GM19324 (cell line): ENCODE measurements at regions not wholly inside any gene's neighbourhood (a gene's known extent, or its start where the extent isn't known, plus 50 kb on each side); places are given as distances from the start of the nearest gene placed in this dataset.

Source experiments
- ATAC-seq: cut with Tn5 transposase; IDR thresholded peaks from one replicate; pipeline ENCODE4 v1.9.1; 2021; ENCODE audit warnings: mild to moderate bottlenecking, moderate library complexity; ENCODE audit not compliant: unreplicated experiment, low FRiP score

DNA sequence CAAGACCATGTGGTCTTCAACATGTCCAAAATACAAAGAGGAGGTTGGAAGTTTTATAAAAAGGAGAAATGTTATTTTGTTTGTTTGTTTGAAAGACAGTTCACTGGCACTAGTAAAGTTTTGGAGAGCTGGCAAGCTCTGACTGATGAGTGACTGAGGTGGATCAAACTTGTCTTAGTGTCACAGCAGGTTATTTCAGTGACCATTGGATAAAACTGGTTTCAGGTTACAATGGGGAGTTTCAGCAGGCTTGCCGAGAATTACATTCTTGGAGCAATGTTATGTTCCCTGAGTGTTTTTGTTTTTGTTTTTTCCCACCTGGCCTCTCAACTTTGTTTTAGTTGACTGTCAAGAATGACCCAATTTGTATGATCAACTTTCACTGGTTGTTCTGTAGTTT, 414.5 kb upstream of the ARHGEF26 start:
- ATAC-seq: no peak

DNA sequence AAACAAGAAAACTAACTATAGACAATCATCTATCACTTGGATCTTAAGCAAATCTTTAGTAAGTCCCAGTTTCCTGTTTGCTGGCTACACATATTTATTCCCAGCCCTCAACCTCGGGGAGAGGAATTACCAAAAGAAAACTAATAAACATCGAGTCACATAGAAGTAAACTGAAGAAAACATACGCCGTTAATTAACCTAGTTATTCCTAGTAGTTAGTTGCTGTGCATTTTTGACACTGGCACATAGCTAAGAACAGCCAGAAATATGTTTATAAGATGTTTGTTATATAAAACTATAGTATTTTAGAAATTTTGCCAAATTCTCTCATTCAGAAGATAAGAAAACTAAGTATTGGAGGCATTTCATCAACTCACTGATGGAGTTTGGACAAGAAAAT, 407.2 kb upstream of the ARHGEF26 start:
- no peak for ATAC-seq

DNA sequence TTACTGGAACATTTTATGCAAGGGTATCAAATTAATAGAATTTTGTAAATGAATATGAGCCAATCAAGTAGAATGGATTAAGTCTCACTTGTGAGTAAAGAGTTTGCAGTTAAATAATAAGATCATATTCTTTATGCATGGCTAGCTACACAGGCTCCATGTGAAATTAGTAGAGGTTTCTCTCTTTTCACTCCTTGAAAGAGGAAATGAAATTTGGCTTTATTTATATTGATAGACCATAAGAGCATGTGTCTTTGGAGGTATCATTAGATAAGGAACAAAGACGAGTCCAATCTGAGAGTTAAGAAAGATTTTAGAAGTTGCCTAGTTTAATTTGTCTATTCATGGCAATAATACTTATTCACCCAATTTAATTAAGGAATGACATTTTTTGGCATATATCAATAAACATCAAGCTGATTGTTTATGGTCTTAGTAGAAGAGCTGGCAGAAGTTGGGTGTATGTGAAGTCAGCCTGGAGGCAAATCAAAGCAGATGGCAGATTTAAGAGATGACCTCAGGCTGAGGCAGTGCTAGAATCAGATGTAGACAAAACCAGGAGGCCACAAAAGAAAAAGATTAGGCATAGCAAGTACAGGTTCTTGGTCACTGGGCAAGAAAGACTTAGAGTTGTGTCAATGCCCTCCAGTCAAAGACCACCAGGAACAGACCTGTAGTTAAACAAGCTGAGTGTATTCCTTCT, 406.5 kb upstream of the ARHGEF26 start:
- ATAC-seq: no peak

DNA sequence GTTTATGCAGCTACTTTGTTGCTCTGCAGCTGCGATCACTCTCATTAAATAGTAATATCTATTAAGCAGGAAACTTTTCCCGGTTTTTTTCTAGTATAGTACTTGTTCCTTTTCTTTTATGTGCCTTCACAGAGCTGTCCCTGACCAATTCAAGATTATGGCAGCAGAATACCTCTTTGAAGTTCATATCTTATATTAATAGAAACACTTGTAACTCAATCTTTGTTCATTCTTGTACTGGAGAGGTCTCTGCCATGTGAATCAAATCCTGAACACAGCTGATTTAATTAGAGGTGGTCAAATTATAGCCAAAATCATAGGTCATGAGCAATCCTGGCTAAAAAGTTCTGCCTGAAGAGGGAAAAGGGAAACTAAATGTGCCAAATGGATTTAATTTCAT, 399.0 kb upstream of the ARHGEF26 start:
- ATAC-seq: no peak

DNA sequence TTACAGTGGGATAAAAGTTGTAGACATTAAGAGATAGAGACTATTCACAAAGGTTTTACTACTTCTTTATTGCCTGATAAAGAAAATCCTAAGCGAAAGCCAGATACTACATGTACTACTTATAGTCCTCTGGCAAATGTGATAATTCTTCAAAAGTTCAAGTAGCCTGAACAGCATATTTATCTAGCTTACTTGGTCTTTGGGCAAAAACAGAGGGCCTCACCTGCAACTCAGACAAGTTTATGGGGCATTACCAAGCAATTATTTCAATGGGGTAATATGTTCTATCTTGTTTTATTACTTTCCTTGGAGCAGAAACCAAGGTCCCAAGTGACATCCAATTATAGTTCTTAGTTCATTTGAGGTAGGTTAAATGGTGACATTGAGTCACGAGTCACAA, 390.1 kb upstream of the ARHGEF26 start:
- ATAC-seq: no peak

DNA sequence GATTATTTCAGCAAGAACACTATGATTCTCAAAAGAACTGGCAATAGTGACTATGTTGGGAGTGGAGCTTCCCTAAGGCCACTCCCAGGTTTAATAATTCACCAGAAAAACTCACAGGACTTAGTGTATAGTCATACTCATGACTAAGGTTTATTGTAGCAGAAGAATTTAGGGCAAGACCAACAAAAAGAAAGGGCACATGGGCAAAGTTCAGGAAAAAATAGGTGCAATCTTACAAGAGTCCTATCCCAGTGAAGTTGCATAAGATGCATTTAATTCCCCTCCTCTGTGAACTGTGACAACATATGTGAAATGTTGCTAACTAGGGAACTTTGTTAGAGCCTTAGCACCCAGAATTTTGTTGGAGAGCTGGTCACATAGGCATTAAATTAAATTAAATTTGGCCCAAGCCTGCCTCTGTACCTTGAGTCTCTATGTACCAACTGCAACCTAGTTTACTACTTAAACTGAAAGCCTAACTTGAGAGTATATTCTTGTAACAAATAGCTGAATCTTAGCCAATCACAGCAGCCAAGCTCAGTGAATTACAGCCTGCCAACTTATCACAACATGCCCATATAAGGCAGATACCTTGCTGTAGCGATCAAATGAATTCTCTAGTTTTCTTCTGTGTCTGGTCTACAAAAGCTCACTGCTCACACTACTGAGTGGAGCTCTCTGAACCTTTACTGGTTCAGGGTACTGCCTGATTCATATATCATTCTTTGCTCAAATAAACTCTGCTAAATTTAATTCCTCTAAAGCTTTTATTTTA, 386.2 kb upstream of the ARHGEF26 start:
- no peak for ATAC-seq

DNA sequence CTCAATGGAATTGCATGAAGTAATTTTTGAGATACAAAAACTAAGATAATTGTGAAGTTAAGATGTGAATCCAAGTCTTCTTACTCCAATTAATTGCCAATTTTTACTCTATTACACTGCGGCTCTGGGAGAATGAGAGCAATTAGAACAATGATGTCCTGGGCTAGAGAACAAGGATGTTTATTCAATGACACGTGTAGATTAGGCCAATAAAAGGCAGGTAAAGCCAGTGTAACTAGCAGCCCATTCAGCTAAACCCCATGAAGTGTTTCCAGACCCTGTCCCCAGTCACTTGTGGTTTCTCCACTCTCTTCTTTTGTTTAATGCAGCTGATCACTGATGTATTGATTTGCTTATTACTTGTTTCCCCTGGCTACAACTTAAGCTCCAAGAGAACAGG, 381.1 kb upstream of the ARHGEF26 start:
- ATAC-seq: no peak

DNA sequence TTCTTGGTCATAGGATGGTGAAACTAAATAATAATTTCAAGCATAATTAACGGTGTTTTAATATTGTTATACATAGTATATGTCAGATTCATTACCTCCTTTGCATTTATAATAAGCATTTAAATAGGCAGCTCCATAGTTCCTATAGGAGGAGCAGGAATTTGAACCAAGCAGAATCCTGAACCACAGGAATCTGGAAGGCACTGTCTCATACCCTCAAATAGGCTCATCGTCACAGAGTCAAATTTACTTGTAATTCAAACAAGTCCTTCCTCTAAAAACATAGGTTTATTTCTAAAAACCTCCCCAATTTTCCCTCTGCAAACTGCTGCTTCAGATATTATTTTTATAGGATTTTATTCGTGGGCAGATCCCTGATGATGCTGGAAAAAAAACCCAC, 376.3 kb upstream of the ARHGEF26 start:
- no peak for ATAC-seq

DNA sequence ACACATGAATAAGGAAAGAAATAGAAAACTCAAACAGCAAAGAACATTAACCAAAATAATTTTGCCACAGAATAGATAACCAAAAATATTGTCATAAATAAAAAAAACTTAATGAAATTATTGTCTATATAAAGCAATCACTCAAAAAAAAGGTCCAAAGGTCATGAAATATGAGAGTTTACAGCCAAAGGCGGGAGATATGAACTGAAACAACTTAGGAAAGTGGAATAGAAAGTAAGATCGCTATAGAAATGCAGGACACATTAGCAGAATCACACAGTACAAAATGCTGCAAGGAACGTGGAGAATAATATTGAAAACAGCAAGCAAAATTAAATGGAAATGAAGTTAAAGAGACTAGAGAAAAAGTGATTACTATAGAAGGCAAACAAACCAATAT, 375.0 kb upstream of the ARHGEF26 start:
- ATAC-seq: no peak

DNA sequence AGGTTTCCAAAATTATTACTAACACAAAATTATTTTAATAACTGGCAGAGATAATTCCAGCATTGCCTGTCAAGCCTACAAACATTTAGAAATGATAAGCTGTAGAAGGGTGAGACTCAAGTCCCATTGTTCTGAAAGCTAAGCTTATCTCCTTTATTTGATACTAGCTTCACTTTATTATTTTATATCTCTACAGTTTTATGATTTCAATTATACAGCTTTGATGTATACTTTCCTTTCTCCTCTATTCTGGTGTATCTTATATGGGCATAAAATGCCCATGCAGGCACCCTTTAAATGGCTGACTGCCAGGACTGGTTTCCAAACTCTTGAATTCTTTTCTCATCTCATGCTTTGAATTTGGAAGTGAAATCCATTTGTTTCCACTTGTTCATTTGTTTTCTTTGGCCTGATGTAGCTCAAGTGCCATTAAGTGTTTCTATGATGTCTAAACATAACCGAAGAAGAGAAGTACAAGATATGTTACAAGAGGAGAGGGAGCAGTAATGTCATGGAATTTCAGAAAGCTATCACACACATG, 372.1 kb upstream of the ARHGEF26 start:
- ATAC-seq: no peak

DNA sequence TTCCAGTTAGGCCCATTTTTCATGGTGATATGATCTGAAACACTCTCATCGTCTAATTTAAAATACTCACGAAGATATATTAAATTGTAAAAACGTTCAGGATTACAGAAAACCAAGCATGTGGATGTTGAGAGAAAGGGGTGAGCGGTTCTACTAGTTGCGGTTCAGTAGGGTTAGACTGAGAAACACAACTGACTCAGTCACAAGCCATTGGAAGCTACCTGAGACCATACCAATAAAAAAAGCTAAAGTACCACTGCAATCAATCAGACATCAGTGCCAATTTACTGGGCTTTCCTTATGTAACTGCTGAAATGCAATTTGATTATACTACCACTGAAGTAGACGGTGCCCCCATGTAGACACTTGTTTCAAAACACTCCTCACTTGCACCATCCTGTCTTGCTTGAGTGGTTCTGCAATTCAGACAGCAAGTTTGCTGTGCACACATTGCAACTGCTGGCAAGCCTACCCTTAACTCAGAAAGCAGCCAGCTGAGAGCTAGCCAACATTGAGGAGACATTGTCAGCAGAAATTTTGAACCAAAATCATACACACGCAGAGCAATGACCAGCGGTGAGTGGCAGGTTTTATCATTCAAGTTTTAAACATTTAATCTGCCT, 368.7 kb upstream of the ARHGEF26 start:
- ATAC-seq: no peak

DNA sequence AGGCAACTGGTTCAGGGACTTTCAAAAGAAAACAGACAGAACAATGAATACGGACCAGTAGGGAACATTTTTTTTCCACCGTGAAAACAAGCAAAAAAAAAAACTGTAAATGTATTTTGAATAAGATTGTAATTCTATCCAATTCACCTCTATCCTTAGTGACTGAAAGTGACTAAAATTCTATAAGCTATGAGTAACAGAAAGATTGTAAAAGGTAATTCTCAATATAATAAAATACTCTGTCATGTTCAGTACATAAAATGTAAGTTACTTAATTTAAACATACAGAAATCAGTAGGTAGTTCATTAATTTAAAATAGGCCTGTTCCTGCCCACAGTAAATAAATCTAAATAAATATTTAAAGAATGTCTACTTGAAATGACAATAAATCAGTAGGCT, 368.2 kb upstream of the ARHGEF26 start:
- ATAC-seq: no peak

DNA sequence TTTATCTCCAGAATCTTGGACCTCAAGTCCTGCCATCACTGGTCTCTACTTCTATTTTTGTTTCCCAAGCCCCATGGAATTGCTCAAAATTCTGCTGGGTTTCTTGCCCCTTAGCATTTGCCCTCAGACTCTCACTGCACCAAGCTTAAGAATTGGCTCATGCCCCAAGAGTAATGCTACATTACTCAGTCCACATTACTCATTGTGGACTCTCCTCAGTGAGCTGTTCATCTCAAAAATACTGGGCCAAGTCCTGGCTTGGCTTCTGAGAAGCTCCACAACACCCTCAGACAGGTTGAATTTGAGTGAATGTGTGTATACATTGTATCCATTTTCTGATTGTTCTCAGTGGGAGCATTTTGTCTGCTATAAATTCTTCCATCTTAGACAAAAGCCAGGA, 364.4 kb upstream of the ARHGEF26 start:
- ATAC-seq: no peak

DNA sequence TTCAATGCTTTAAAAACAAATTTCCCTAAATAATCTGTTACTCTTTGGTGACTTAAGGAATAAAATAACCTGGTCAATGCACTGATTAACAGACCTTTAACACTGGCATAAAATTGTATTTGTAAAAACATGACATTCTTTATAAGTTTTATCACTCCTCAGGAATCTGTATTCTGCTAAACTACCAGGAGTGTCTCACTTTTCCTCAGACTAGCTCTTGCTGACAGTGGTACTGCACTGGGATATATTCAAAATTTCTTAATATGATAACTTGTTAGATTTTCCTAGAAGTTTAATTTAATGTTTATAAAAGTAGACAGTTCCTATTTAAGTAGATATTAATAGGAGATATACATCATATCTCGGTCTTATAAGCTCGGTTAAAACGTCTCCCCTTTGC, 363.4 kb upstream of the ARHGEF26 start:
- ATAC-seq: no peak

DNA sequence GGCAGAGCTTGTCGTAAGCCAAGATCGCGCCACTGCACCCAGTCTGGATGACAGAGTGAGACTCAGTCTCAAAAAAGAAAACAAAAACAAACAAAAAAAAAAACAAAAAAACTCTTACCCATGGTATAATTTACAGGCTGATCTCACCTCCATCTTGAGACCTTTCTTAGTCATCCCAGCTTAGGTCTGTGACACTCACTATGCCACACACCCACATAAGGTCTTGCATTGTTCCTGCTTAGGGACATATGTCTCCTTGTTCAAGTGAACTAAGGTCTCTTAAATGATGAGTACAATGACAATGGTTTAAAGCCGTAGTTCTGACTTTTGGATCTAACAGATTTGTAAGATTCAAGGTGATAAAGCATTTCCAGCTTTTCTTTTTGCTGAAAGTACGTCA, 360.2 kb upstream of the ARHGEF26 start:
- ATAC-seq: no peak

DNA sequence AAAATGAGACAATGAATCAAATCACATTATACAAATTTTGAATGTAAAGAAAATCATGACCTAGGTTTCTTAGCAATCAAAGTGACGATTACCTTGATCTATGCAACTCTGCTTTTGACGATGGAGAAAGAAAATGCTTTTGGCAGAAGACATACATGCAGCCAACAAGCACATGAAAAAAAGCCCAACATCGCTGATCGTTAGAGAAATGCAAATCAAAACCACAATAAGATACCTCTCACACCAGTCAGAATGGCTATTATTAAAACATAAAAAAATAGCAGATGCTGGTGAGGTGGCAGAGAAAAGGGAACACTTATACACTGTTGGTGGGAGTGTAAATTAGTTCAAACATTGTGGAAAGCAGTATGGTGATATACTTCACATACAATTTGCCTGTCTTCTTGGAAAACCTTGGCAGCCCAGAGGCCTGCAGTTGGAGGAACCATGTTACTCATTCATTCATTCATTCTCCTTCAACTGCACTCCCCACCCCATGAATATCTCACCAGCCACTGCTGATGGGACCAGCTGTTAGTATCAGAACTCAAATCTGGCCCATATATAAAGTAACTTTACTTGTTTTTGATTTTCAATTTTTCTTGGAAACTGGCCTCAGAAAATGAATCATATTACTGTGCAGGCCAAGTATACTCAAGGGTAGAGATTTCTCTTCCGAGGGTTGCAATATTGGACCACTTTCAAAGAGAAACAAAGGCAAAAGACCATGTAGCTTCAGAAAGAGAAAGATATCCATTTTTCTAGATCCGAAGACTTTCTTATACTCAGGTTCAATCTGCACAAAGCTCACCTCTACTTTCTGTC, 358.6 kb upstream of the ARHGEF26 start:
- no peak for ATAC-seq

DNA sequence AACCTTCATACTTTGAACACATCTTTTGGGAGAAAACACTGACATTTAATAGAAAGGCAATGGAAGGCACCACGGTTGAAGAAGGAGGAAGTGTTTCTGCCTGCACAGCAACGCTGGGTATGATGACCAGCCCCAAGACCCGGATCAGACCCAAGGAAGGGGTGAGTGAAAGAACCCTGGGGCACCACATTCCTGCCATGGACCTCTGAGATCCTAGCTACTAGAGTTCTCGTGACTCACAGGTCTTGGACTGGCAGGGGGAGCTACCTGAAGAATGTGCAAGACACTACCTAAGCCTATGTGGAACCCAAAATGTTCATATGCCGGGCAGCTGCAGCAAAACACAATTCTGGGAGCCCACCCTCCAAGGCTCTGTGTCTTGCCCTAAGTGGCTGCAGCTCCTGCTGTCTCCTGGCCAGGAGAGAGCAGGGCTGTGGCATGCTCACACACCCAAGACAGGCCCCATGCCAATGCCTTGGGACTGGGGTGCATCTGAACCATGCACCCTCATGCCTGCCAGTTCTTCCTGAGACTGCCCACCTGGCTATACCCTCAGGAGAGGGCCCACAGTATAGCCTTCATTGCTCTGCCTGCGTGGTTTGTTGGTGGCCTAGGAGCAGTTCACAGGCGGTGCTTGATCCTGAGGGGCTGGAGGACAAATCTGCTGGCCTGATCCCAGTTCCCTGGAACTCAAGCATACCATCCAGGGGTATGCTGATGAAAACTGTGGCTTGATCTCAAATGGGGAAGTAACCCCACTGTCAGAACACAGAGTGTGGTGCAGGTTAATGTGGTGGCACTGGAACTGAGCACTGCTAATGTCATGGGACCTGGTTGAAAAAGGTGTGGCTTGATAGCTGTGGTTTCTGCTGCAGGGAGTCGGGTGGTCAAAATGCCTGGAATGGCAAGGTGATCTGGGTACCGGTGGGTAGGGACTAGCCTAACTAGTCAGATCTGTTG, 353.3 kb upstream of the ARHGEF26 start:
- peak; percentile 12 for ATAC-seq

DNA sequence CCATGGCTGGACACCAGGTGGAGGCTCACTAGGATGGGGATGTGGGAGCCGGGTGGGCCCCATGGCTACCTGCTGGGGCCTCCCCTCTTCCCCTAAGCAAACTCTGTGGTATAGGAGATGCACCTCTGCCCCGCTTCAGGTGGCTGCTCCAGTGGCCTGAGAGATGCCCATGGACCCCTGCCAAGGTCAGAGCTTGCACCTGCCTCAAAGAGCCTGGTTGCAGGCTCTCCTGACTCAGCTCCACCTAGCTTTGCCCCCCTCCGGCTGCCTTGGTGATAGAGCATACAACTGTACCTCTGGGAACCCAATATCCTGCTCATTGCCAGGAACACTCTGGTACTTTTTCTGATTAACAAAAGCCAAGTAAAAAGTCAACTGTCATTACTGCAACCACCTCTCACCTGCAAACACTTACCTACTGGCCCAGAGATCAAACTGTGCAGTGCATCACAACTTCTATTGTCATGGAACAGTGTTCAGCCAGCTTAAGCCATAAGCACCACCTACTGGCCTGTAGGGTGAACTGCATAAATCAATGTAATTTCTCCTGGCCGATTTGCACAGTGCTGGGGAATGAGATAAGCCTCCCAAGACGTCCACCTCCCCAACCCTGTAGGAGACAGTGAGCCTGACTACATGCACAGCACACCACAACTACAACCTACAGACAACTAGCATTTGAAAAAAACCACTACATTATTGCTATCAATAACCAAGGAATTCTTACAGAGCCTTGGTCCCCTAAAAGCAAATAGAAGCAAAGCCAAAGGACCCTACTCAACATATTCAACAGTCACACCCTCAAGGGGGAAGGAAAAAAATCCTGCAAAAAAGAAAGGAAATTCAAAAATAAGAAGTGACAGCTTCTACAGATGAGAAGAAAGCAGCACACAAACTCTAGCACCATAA, 352.4 kb upstream of the ARHGEF26 start:
- peak; percentile 92 for ATAC-seq

DNA sequence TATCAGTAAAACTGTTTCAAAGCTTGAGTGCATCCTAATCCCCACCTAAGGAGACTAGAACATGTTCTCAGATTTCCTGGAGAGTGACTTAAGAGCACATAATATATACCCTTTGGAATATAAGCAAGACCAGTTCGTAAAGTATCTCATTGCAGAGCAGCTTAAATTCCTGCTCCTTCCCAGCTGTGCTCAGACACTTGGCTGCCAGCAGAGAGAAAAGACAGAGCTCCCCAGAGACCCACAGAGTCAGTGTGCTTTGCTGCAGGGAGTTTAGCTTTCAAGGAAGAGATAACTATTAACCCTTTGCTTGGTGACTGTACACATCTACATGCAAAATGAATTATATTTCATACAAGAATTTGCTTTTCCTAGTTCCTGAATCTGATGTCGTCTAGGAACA, 338.1 kb upstream of the ARHGEF26 start:
- ATAC-seq: no peak
